Stomach (tissue), 4 donors: ENCODE measurements at regions not wholly inside any gene's neighbourhood (a gene's known extent, or its start where the extent isn't known, plus 50 kb on each side); places are given as distances from the start of the nearest gene placed in this dataset.

Source experiments
- EP300 ChIP-seq: sonication (generic); formaldehyde crosslinking; IDR thresholded peaks from one replicate; pipeline ENCODE4 v1.6.1; 2017; ENCODE audit warnings: antibody characterized with exemption
- POLR2A ChIP-seq, 4 donors: fragments of 450-650 bp; IDR thresholded peaks; one replicate each; pipeline ENCODE4 v1.6.1; 2016; ENCODE audit warnings: antibody characterized with exemption in 4 of 4, control low read depth in 2 of 4, mild to moderate bottlenecking in 1 of 4, moderate library complexity in 1 of 4
- POLR2AphosphoS5 ChIP-seq, 3 donors: sonication (generic); formaldehyde crosslinking; IDR thresholded peaks; one replicate each; pipeline ENCODE4 v1.6.1; 2016; ENCODE audit warnings: antibody characterized with exemption in 3 of 3
- TF ChIP-seq, protein P1 (sequence below), 7 experiments: fragments of 450-650 bp in 4 of 7; fragments of 200-600 bp in 3 of 7; sonication (generic) in 3 of 7; IDR thresholded peaks; one replicate each; pipeline ENCODE4 v1.5.1; 2016 to 2019; ENCODE audit warnings: antibody characterized with exemption in 7 of 7, control low read depth in 2 of 7, mild to moderate bottlenecking in 1 of 7

DNA sequence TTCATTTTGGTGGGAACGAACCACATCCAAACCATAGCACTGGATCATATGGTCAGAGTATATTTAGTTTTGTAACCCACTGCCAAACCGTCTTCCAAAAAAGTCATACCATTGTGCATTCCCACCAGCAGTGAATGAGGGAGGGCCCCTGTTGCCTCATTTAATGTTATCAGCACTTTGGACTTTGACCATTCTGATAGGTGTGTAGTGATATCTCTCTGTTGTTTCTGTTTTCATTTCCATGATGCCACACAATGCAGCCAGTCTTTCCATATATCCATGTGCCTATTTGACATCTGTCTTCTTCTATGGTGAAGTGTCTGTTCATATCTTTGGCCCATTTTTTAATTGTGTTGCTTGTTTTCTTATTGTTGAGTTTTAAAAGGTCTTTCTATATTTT lies 105.0 kb upstream of the PPP2R2D start:
- TF ChIP-seq, protein P1, sequence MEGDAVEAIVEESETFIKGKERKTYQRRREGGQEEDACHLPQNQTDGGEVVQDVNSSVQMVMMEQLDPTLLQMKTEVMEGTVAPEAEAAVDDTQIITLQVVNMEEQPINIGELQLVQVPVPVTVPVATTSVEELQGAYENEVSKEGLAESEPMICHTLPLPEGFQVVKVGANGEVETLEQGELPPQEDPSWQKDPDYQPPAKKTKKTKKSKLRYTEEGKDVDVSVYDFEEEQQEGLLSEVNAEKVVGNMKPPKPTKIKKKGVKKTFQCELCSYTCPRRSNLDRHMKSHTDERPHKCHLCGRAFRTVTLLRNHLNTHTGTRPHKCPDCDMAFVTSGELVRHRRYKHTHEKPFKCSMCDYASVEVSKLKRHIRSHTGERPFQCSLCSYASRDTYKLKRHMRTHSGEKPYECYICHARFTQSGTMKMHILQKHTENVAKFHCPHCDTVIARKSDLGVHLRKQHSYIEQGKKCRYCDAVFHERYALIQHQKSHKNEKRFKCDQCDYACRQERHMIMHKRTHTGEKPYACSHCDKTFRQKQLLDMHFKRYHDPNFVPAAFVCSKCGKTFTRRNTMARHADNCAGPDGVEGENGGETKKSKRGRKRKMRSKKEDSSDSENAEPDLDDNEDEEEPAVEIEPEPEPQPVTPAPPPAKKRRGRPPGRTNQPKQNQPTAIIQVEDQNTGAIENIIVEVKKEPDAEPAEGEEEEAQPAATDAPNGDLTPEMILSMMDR (IDR thresholded peaks at IDR 0.05), result no peak
- TF ChIP-seq POLR2A (IDR thresholded peaks at IDR 0.05), result no peak
- TF ChIP-seq POLR2AphosphoS5 (IDR thresholded peaks at IDR 0.05), result no peak
- no peak for TF ChIP-seq EP300
